Loucy (cell line): ENCODE measurements at regions not wholly inside any gene's neighbourhood (a gene's known extent, or its start where the extent isn't known, plus 50 kb on each side); places are given as distances from the start of the nearest gene placed in this dataset.
A peak's percentile ranks its signal among the peaks of the same experiment; 100 is the strongest.

Source experiments
- H2AFZ ChIP-seq: fragments of 200-600 bp; sonication (generic); 2 replicates; pipeline ENCODE4 v1.6.0; 2016; ENCODE audit warnings: antibody characterized with exemption, mild to moderate bottlenecking, low read length, moderate library complexity
- H3F3A ChIP-seq: fragments of 200-600 bp; 2 replicates; pipeline ENCODE4 v1.6.0; 2016; ENCODE audit warnings: antibody characterized with exemption, low read depth, mild to moderate bottlenecking
- H3K27me3 ChIP-seq: fragments of 200-600 bp; sonication (generic); 2 replicates; pipeline ENCODE4 v1.6.1; 2014; ENCODE audit warnings: low read length, mild to moderate bottlenecking; ENCODE audit not compliant: insufficient read depth, poor library complexity, severe bottlenecking
- H3K36me3 ChIP-seq: fragments of 200-600 bp; sonication (generic); 2 replicates; pipeline ENCODE4 v1.6.1; 2016; ENCODE audit warnings: low read length; ENCODE audit not compliant: insufficient read depth
- H3K4me1 ChIP-seq: fragments of 200-600 bp; sonication (generic); 2 replicates; pipeline ENCODE4 v1.5.1; 2014; ENCODE audit warnings: low read length, mild to moderate bottlenecking; ENCODE audit not compliant: insufficient read depth, poor library complexity, severe bottlenecking
- H3K4me2 ChIP-seq: fragments of 200-600 bp; sonication (generic); 2 replicates; pipeline ENCODE4 v1.6.0; 2014; ENCODE audit warnings: antibody characterized with exemption, low read length, low read depth, mild to moderate bottlenecking; ENCODE audit not compliant: poor library complexity, severe bottlenecking
- H3K4me3 ChIP-seq: fragments of 200-600 bp; sonication (generic); 2 replicates; pipeline ENCODE4 v1.5.1; 2014; ENCODE audit warnings: low read length, mild to moderate bottlenecking, mixed read lengths; ENCODE audit not compliant: poor library complexity, severe bottlenecking
- H3K79me2 ChIP-seq: fragments of 200-600 bp; sonication (generic); 2 replicates; pipeline ENCODE4 v1.6.1; 2014; ENCODE audit warnings: low read length; ENCODE audit not compliant: insufficient read depth
- H3K9ac ChIP-seq: fragments of 200-600 bp; sonication (generic); 2 replicates; pipeline ENCODE4 v1.6.0; 2014; ENCODE audit warnings: mild to moderate bottlenecking, low read depth, low read length, moderate library complexity; ENCODE audit not compliant: poor library complexity, severe bottlenecking
- H3K9me2 ChIP-seq: fragments of 200-600 bp; sonication (generic); replicated peaks from 2 replicates; pipeline ENCODE4 v1.6.1; 2016; ENCODE audit warnings: low read depth, low read length, mixed read lengths
- H3K9me3 ChIP-seq: fragments of 200-600 bp; sonication (generic); 2 replicates; pipeline ENCODE4 v1.6.1; 2014; ENCODE audit warnings: mild to moderate bottlenecking, antibody characterized with exemption, low read length, low read depth; ENCODE audit not compliant: insufficient read depth
- H4K20me1 ChIP-seq: fragments of 200-600 bp; sonication (generic); 2 replicates; pipeline ENCODE4 v1.6.0; 2014; ENCODE audit warnings: antibody characterized with exemption, low read length, mild to moderate bottlenecking; ENCODE audit not compliant: insufficient read depth, poor library complexity, severe bottlenecking
- CTCF ChIP-seq: fragments of 200-600 bp; sonication (generic); conservative IDR thresholded peaks from 2 replicates; pipeline ENCODE4 v1.5.1; 2014; ENCODE audit warnings: mild to moderate bottlenecking, antibody characterized with exemption, low read length
- EZH2phosphoT487 ChIP-seq: fragments of 200-600 bp; IDR thresholded peaks from 2 replicates; pipeline ENCODE4 v1.6.1; 2018; ENCODE audit warnings: antibody characterized with exemption, mild to moderate bottlenecking, moderate library complexity, borderline replicate concordance

GRCh38 chr1:87478231-87478630 is 149.6 kb downstream of the LMO4 start:
- no peaks in the 10 kb centered on the region for H3K9me3 ChIP-seq
- no peaks in the 10 kb centered on the region for H3K9me2 ChIP-seq
- H3K4me1 ChIP-seq: no peaks in the 10 kb centered on the region
- H3K27me3 ChIP-seq: no peaks in the 10 kb centered on the region
- TF ChIP-seq EZH2phosphoT487 (no peak), CTCF (peak; percentile 18; the same call in 1 of the 2 replicates)
- no peak overlapping the region for H3K4me2 ChIP-seq
- H4K20me1 ChIP-seq: no peaks in the 10 kb centered on the region
- H2AFZ ChIP-seq: no peak overlapping the region
- H3K9ac ChIP-seq: no peak overlapping the region
- H3K36me3 ChIP-seq: no peaks in the 10 kb centered on the region
- H3F3A ChIP-seq: no peaks in the 10 kb centered on the region
- no peaks in the 10 kb centered on the region for H3K79me2 ChIP-seq
- no peak overlapping the region for H3K4me3 ChIP-seq

GRCh38 chr1:87495147-87495546 is 166.5 kb downstream of the LMO4 start:
- Histone ChIP-seq H3K9ac (no peak overlapping the region), H3F3A (no peaks in the 10 kb centered on the region), H3K9me2 (no peaks in the 10 kb centered on the region), H3K4me3 (no peak overlapping the region), H3K4me1 (no peaks in the 10 kb centered on the region), H3K36me3 (no peaks in the 10 kb centered on the region), H3K79me2 (no peaks in the 10 kb centered on the region), H3K4me2 (no peak overlapping the region), H4K20me1 (no peaks in the 10 kb centered on the region), H2AFZ (no peak overlapping the region), H3K9me3 (no peaks in the 10 kb centered on the region), H3K27me3 (no peaks in the 10 kb centered on the region)
- no peak; the same call in 1 of the 2 replicates for TF ChIP-seq CTCF
- no peak for TF ChIP-seq EZH2phosphoT487

GRCh38 chr1:87495870-87496269 is 167.2 kb downstream of the LMO4 start:
- no peaks in the 10 kb centered on the region for H3K9me2 ChIP-seq
- H3K9me3 ChIP-seq: no peaks in the 10 kb centered on the region
- H3K9ac ChIP-seq: no peak overlapping the region
- TF ChIP-seq CTCF (no peak), EZH2phosphoT487 (no peak)
- H3K4me2 ChIP-seq: no peak overlapping the region
- no peaks in the 10 kb centered on the region for H3K27me3 ChIP-seq
- H2AFZ ChIP-seq: no peak overlapping the region
- no peaks in the 10 kb centered on the region for H3K79me2 ChIP-seq
- no peak overlapping the region for H3K4me3 ChIP-seq
- H4K20me1 ChIP-seq: no peaks in the 10 kb centered on the region
- H3K36me3 ChIP-seq: no peaks in the 10 kb centered on the region
- no peaks in the 10 kb centered on the region for H3K4me1 ChIP-seq
- H3F3A ChIP-seq: no peaks in the 10 kb centered on the region
